Naive B cell (primary cell): ENCODE measurements at regions not wholly inside any gene's neighbourhood (a gene's known extent, or its start where the extent isn't known, plus 50 kb on each side); places are given as distances from the start of the nearest gene placed in this dataset.
"Not testable (repeated sequence)": the region's sequence is repeated elsewhere in the genome, so short reads cannot be mapped to it uniquely, and the experiment has no call there.

Experiments used
- ATAC-seq, 2 donors: fragments of 150-1000 bp; cut with Tn5 transposase; 2 replicates each; pipeline ENCODE4 v1.10.0; 2021; ENCODE audit warnings: low read depth in 2 of 2, mild to moderate bottlenecking in 2 of 2, moderate library complexity in 2 of 2
- DNase-seq: peaks from one replicate; pipeline ENCODE4 v3.0.0; 2022
- H3K27ac Mint-ChIP-seq, 6 donors: one replicate each; pipeline ENCODE4 v1.8.0; 2020 to 2022; ENCODE audit warnings: mild to moderate bottlenecking in 6 of 6, mixed read lengths in 6 of 6, moderate library complexity in 5 of 6, inconsistent platforms in 2 of 6
- H3K27me3 Mint-ChIP-seq, 3 donors: one replicate each; pipeline ENCODE4 v1.8.0; 2021 to 2022; ENCODE audit warnings: mixed read lengths in 3 of 3, mild to moderate bottlenecking in 1 of 3
- H3K36me3 Mint-ChIP-seq, 2 donors: one replicate each; pipeline ENCODE4 v1.8.0; 2020 to 2022; ENCODE audit warnings: mixed read lengths in 2 of 2, inconsistent platforms in 1 of 2, mild to moderate bottlenecking in 1 of 2
- H3K4me1 Mint-ChIP-seq, 3 donors: one replicate each; pipeline ENCODE4 v1.8.0; 2020 to 2022; ENCODE audit warnings: mixed read lengths in 3 of 3, inconsistent platforms in 1 of 3, mild to moderate bottlenecking in 1 of 3, moderate library complexity in 1 of 3
- H3K4me3 Mint-ChIP-seq, 8 donors: one replicate each; pipeline ENCODE4 v1.8.0; 2020 to 2022; ENCODE audit warnings: mild to moderate bottlenecking in 8 of 8, mixed read lengths in 8 of 8, moderate library complexity in 8 of 8, inconsistent platforms in 2 of 8
- H3K9me3 Mint-ChIP-seq, 7 donors: one replicate each; pipeline ENCODE4 v1.8.0; 2020 to 2022; ENCODE audit warnings: mixed read lengths in 7 of 7, mild to moderate bottlenecking in 5 of 7, inconsistent platforms in 2 of 7, moderate library complexity in 1 of 7

GRCh38 chr15:23750179-23750578 is 63.1 kb upstream of the NDN start:
- Mint-ChIP-seq H3K27me3 (no peaks in the 10 kb centered on the region), H3K27ac (no peak overlapping the region), H3K9me3 (peaks cover 0 to 22% (median 6%) of the 10 kb centered on the region in 7 donors), H3K36me3 (no peaks in the 10 kb centered on the region), H3K4me3 (no peak overlapping the region), H3K4me1 (no peaks in the 10 kb centered on the region)
- DNase-seq = no peak
- ATAC-seq = no peak

- Mint-ChIP-seq H3K36me3 (no peaks in the 10 kb centered on the region), H3K4me1 (no peaks in the 10 kb centered on the region), H3K4me3 (no peak overlapping the region), H3K27me3 (no peaks in the 10 kb centered on the region), H3K9me3 (peaks cover 0 to 28% (median 8%) of the 10 kb centered on the region in 7 donors), H3K27ac (no peak overlapping the region)
- ATAC-seq (no peak), DNase-seq (no peak)
These were observed 63.7 kb upstream of the NDN start for GRCh38 chr15:23750776-23751175.

DNA sequence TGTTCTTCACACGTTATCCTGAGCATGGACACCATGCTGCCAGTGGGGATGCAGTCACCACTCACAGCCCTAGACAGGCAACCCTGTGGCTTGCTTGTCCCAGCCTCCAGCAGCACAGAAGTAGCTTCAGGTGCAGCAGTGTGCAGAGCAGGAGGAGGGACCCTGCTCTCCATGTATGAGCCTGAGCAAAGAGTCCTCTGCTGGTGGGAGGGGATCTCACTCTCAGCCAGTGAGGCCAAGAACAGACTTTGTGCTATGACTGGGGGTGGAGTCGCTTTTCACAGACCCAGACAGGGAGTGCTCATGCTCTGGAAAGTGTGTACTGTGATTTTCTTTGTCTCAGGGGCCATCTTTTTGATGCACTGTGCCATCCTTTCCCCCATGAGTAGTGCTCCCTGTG is 66.1 kb upstream of the NDN start:
- H3K4me1 Mint-ChIP-seq = no peaks in the 10 kb centered on the region
- no peaks in the 10 kb centered on the region for H3K36me3 Mint-ChIP-seq

DNA sequence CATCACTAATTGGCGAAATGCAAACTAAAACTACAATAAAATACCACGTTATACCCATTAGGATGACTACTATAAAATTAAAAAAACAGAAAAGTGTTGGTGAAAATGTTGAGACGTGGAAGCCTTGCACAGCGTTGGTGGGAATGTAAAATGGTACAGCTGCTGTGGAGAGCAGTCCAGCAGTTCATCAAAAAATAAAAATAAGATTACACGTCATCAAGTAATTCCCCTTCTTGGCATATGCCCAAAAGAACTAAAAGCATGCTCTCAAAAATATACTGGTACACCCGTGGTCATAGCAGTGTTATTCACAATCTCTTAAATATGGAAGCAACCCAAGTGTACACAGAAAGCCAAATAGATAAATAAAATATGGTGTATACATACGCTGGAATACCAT is 71.8 kb upstream of the NDN start:
- peaks cover 6 to 26% (median 12%) of the 10 kb centered on the region in 7 donors for H3K9me3 Mint-ChIP-seq
- no peak for DNase-seq
- no peak for ATAC-seq

More for the DNA sequence above, 66.1 kb upstream of the NDN start:
- ATAC-seq = no peak
- no peak overlapping the region for H3K4me3 Mint-ChIP-seq
- H3K27me3 Mint-ChIP-seq = no peaks in the 10 kb centered on the region
- peaks cover 0 to 30% (median 3%) of the 10 kb centered on the region in 7 donors for H3K9me3 Mint-ChIP-seq
- no peak for DNase-seq
- H3K27ac Mint-ChIP-seq = no peak overlapping the region

DNA sequence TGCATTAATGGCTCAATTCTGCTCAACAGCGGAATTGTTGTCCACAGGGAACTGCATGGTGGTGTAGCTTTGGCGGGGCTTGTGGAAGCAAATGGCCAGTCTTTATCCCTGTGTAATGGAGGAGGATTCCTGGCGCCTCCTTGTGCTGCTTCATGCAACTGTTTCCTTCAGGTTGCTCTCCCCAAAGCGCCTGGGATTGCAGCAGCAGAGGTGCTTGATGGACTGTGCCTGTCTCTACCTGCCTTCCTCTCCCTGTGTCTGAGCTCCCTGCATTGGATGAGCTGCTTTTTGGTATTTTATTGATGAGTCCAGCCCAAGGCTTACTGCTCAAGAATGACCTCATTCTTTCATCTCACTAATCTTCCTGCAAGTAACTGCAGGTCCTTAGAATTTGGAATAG is 72.9 kb upstream of the NDN start:
- Mint-ChIP-seq H3K4me1 (no peaks in the 10 kb centered on the region), H3K27ac (no peak overlapping the region), H3K9me3 (peaks cover 10 to 34% (median 14%) of the 10 kb centered on the region in 7 donors), H3K36me3 (no peaks in the 10 kb centered on the region), H3K27me3 (peaks cover 0 to 4% (median 0%) of the 10 kb centered on the region in 3 donors), H3K4me3 (no peak overlapping the region)
- DNase-seq (no peak), ATAC-seq (no peak)

More for the DNA sequence above, 71.8 kb upstream of the NDN start:
- no peak overlapping the region for H3K4me3 Mint-ChIP-seq
- peaks cover 0 to 4% (median 0%) of the 10 kb centered on the region in 3 donors for H3K27me3 Mint-ChIP-seq
- H3K27ac Mint-ChIP-seq = no peak overlapping the region
- no peaks in the 10 kb centered on the region for H3K4me1 Mint-ChIP-seq
- no peaks in the 10 kb centered on the region for H3K36me3 Mint-ChIP-seq

GRCh38 chr15:23761386-23761785 is 74.3 kb upstream of the NDN start:
- H3K9me3 Mint-ChIP-seq = peaks cover 12 to 33% (median 17%) of the 10 kb centered on the region in 7 donors
- no peak overlapping the region for H3K27ac Mint-ChIP-seq
- peaks cover 0 to 4% (median 0%) of the 10 kb centered on the region in 3 donors for H3K27me3 Mint-ChIP-seq

GRCh38 chr15:23762026-23762425 is 74.9 kb upstream of the NDN start:
- H3K36me3 Mint-ChIP-seq = no peaks in the 10 kb centered on the region
- peaks cover 12 to 31% (median 17%) of the 10 kb centered on the region in 7 donors for H3K9me3 Mint-ChIP-seq
- DNase-seq (no peak), ATAC-seq (no peak)
- no peak overlapping the region for H3K4me3 Mint-ChIP-seq
- H3K27ac Mint-ChIP-seq = no peak overlapping the region
- H3K27me3 Mint-ChIP-seq = peaks cover 0 to 4% (median 0%) of the 10 kb centered on the region in 3 donors
- no peaks in the 10 kb centered on the region for H3K4me1 Mint-ChIP-seq

More at GRCh38 chr15:23761386-23761785, 74.3 kb upstream of the NDN start:
- Mint-ChIP-seq H3K4me1 (no peaks in the 10 kb centered on the region), H3K36me3 (no peaks in the 10 kb centered on the region), H3K4me3 (no peak overlapping the region)
- ATAC-seq (no peak), DNase-seq (no peak)

DNA sequence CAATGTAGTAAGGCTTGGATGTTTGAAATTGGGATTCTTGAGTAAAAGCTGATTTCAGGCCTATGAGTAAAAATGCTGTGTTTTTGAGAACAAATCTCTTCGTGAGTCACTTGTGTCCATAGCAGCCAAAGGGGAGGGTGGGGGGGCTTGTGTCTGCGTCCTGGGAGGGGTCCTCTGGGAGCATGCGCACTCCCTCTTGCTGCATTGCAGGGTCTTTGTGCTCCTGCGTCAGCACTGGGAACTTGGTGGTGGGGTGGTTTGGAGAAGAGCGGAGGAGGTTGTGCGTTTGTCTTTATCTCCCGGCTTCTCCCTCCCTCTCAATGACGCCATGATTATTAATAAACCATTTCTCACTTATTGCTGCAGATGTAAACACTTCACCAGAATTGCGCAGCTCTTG is 75.9 kb upstream of the NDN start:
- Mint-ChIP-seq H3K27me3 (peaks cover 0 to 4% (median 0%) of the 10 kb centered on the region in 3 donors), H3K27ac (no peak overlapping the region), H3K4me3 (no peak overlapping the region), H3K9me3 (peaks cover 12 to 36% (median 17%) of the 10 kb centered on the region in 7 donors), H3K4me1 (no peaks in the 10 kb centered on the region), H3K36me3 (no peaks in the 10 kb centered on the region)
- no peak for ATAC-seq
- DNase-seq = no peak

- no peak overlapping the region for H3K4me3 Mint-ChIP-seq
- DNase-seq (no peak), ATAC-seq (no peak)
- no peaks in the 10 kb centered on the region for H3K4me1 Mint-ChIP-seq
- H3K9me3 Mint-ChIP-seq = peaks cover 12 to 39% (median 17%) of the 10 kb centered on the region in 7 donors
- H3K27ac Mint-ChIP-seq = no peak overlapping the region
- H3K36me3 Mint-ChIP-seq = no peaks in the 10 kb centered on the region
- peaks cover 0 to 1% (median 0%) of the 10 kb centered on the region in 3 donors for H3K27me3 Mint-ChIP-seq
These were observed 77.2 kb upstream of the NDN start for GRCh38 chr15:23764306-23764705.

DNA sequence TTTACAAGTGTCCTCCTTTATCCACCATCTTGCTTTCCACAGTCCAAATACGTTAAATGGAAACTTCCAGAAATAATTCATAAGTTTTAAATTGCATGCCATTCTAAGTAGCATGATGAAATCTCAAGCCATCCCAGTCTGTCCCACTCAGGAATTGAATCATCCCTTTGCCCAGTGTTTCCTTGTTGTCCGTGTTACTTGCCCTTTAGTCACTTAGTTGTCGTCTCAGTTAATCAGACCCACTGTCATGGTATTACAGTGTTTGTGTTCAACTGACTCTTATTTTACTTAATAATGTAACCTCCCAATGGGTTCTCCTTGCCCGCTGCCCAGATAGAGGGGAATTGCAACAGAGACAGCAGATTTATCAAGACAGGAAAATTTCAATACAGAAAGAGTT is 77.6 kb upstream of the NDN start:
- peaks cover 9 to 39% (median 17%) of the 10 kb centered on the region in 7 donors for H3K9me3 Mint-ChIP-seq
- no peak overlapping the region for H3K27ac Mint-ChIP-seq
- no peaks in the 10 kb centered on the region for H3K4me1 Mint-ChIP-seq
- ATAC-seq (no peak), DNase-seq (no peak)
- H3K4me3 Mint-ChIP-seq = no peak overlapping the region
- no peaks in the 10 kb centered on the region for H3K36me3 Mint-ChIP-seq
- H3K27me3 Mint-ChIP-seq = no peaks in the 10 kb centered on the region

DNA sequence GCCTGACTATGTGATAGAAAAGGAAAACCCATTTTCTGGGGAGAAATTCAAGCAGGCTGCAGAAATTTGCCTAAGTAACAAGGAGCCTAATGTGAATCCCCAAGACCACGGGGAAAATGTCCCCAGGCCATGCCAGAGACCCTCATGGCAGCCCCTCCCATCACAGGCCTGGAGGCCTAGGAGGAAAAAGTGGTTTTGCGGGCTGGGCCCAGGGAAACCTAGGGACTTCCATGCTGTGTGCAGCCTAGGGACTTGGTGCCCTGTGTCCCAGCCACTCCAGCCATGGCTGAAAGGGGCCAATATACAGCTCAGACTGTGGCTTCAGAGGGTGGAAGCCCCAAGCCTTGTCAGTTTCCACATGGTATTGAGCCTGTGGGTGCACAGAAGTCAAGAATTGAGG is 79.7 kb upstream of the NDN start:
- peaks cover 12 to 52% (median 17%) of the 10 kb centered on the region in 7 donors for H3K9me3 Mint-ChIP-seq
- not testable (repeated sequence) for H3K36me3 Mint-ChIP-seq, H3K27me3 Mint-ChIP-seq, DNase-seq, H3K4me1 Mint-ChIP-seq, H3K4me3 Mint-ChIP-seq, ATAC-seq, H3K27ac Mint-ChIP-seq

GRCh38 chr15:23773093-23773492 is 86.0 kb upstream of the NDN start:
- H3K4me1 Mint-ChIP-seq = no peaks in the 10 kb centered on the region
- DNase-seq (no peak), ATAC-seq (no peak)
- peaks cover 5 to 23% (median 13%) of the 10 kb centered on the region in 7 donors for H3K9me3 Mint-ChIP-seq
- H3K27ac Mint-ChIP-seq = no peak overlapping the region
- H3K27me3 Mint-ChIP-seq = no peaks in the 10 kb centered on the region
- peaks cover 0 to 6% of the 10 kb centered on the region in 2 donors for H3K36me3 Mint-ChIP-seq
- H3K4me3 Mint-ChIP-seq = no peak overlapping the region

DNA sequence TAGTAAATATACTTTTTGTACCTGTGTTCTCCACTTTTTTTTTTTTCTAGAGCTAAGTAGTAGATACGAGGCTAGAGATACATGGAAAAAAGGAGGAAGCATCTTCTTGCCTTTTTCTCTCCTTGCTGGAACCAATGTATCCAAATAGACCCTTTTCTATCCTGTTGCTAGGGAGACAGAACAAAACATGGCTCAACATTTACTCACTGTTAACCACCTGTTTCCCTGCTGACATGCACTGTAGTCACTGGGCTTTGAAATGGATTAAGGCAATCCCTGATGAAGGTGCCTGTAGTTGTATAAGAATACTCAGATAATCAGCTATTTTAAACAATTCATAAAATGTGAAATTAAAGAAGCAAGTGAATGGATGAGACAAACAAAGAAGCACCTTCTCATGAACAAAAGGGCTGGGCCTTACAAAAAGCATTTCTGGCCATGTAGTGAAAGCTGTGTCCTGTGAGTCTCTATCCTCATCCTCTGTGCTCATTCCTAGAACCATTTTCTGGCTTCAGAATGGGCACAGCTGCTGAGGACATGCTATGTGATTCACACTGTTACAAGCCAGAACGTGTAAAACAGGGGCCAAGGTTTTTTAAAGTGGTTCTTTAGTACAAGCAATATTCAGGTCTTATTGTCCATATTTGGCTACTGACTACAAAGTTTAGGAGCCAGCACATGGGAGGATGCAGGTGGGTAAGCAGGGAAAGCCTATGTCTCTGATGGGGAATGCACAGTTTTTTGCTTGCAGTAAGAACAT is 100.4 kb upstream of the NDN start:
- no peak overlapping the region for H3K27ac Mint-ChIP-seq
- H3K36me3 Mint-ChIP-seq = no peaks in the 10 kb centered on the region
- H3K27me3 Mint-ChIP-seq = no peaks in the 10 kb centered on the region

GRCh38 chr15:23793191-23793680 is 106.1 kb upstream of the NDN start:
- DNase-seq = no peak
- Mint-ChIP-seq H3K9me3 (peaks cover 0 to 19% (median 8%) of the 10 kb centered on the region in 7 donors), H3K27me3 (no peaks in the 10 kb centered on the region), H3K4me1 (no peaks in the 10 kb centered on the region), H3K4me3 (no peak overlapping the region), H3K27ac (no peak overlapping the region), H3K36me3 (no peaks in the 10 kb centered on the region)
- ATAC-seq = no peak

More for the DNA sequence above, 100.4 kb upstream of the NDN start:
- ATAC-seq = no peak
- Mint-ChIP-seq H3K4me1 (no peaks in the 10 kb centered on the region), H3K9me3 (peaks cover 3 to 14% (median 7%) of the 10 kb centered on the region in 7 donors), H3K4me3 (no peak overlapping the region)
- DNase-seq = no peak
